A673 (cell line): ENCODE measurements at regions not wholly inside any gene's neighbourhood (a gene's known extent, or its start where the extent isn't known, plus 50 kb on each side); places are given as distances from the start of the nearest gene placed in this dataset.

Experiments used
- BruUV-seq: library from RNA; stranded (reverse); fragments of 400-500 nt; replicated peaks from 2 replicates; lab custom pipeline; 2021; lab: Mats Ljungman, UMichigan
- CTCF ChIA-PET: fragments of 300-600 bp; sonication (Branson Sonifier 250); formaldehyde crosslinking; loops from one replicate; lab custom pipeline; 2022; ENCODE audit warnings: antibody characterized with exemption; lab: Charles Lee
- POLR2A ChIA-PET: fragments of 300-600 bp; sonication (Branson Sonifier 250); formaldehyde crosslinking; loops from one replicate; lab custom pipeline; 2022; ENCODE audit warnings: antibody characterized with exemption; ENCODE audit not compliant: low non-redundant PET; lab: Charles Lee
- DNase-seq: peaks from one replicate; pipeline ENCODE4 v3.0.0-alpha.2; 2015; ENCODE audit warnings: low spot score
- H3K27ac ChIP-seq: fragments of 200-600 bp; sonication (generic); 2 replicates; pipeline ENCODE4 v1.5.1; 2016; ENCODE audit warnings: mixed run types, low read depth, mild to moderate bottlenecking, mixed read lengths, antibody characterized with exemption, low read length; ENCODE audit not compliant: poor library complexity, severe bottlenecking
- H3K27me3 ChIP-seq: fragments of 200-600 bp; sonication (generic); replicated peaks from 2 replicates; pipeline ENCODE4 v1.6.1; 2017; ENCODE audit warnings: mixed run types, low read depth, mild to moderate bottlenecking, mixed read lengths, antibody characterized with exemption, low read length; ENCODE audit not compliant: insufficient read depth, poor library complexity
- H3K36me3 ChIP-seq: fragments of 200-600 bp; sonication (generic); 2 replicates; pipeline ENCODE4 v1.6.1; 2016; ENCODE audit warnings: mixed run types, mild to moderate bottlenecking, mixed read lengths, antibody characterized with exemption, low read length; ENCODE audit not compliant: insufficient read depth, poor library complexity, severe bottlenecking
- H3K4me1 ChIP-seq: fragments of 200-600 bp; sonication (generic); 2 replicates; pipeline ENCODE4 v1.6.1; 2017; ENCODE audit warnings: mixed run types, mild to moderate bottlenecking, mixed read lengths, antibody characterized with exemption, low read length; ENCODE audit not compliant: insufficient read depth, poor library complexity, severe bottlenecking
- H3K4me3 ChIP-seq: fragments of 200-600 bp; sonication (generic); 2 replicates; pipeline ENCODE4 v1.5.1; 2016; ENCODE audit warnings: low read depth, mixed run types, mild to moderate bottlenecking, mixed read lengths, low read length; ENCODE audit not compliant: poor library complexity, severe bottlenecking
- H3K9me3 ChIP-seq: fragments of 200-600 bp; sonication (generic); 2 replicates; pipeline ENCODE4 v1.6.1; 2016; ENCODE audit warnings: mixed run types, low read depth, mild to moderate bottlenecking, mixed read lengths, antibody characterized with exemption, low read length; ENCODE audit not compliant: poor library complexity, severe bottlenecking
- CTCF ChIP-seq: fragments of 300-800, 200-600 bp; sonication (generic); conservative IDR thresholded peaks from 2 replicates; pipeline ENCODE4 v1.5.1; 2017; ENCODE audit warnings: low read depth, mild to moderate bottlenecking, antibody characterized with exemption, low read length, moderate library complexity, mixed read lengths
- EZH2 ChIP-seq: fragments of 200-600 bp; sonication (generic); IDR thresholded peaks from 2 replicates; pipeline ENCODE4 v1.6.1; 2017; ENCODE audit warnings: borderline replicate concordance, low read depth, mild to moderate bottlenecking, mixed read lengths, antibody characterized with exemption, low read length; ENCODE audit not compliant: poor library complexity, severe bottlenecking
- intact Hi-C: fragments of 100-400 bp; cut with micrococcal nuclease; formaldehyde crosslinking; loops from one replicate; pipeline ENCODE4 v1.10.0; 2022; ENCODE audit not compliant: unreplicated experiment

DNA sequence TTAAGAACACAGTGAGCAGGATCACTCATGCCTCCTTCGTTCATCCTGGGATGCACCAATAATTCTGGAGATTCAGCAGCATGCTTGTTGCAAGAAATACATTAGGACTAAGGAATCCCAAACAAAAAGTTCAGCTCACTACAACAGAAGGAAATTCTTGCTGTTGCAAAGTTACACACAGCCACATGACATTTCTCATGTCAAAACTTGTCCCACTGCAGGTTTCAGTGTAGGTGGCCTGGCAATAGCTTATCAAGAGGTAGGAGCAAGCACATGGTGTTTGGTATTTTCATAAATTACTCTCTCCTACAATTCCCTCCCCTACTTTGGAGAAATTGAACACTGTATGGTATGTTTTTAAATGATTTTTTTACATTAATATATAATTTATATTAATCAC is 399.6 kb upstream of the EPHA3 start:
- Histone ChIP-seq H3K36me3 (no peaks in the 10 kb centered on the region), H3K4me1 (peaks cover 23% of the 10 kb centered on the region), H3K27ac (no peak overlapping the region), H3K27me3 (no peaks in the 10 kb centered on the region), H3K4me3 (no peak overlapping the region), H3K9me3 (no peaks in the 10 kb centered on the region)
- DNase-seq = no peak
- no TSS peak for BruUV-seq
- intact Hi-C loops = loop anchor here (5.0 to 10.0 kb wide), 2 partner anchors 389 to 1147 kb away; no protein-coding TSS in a partner anchor
- TF ChIP-seq EZH2 = no peak
- TF ChIP-seq CTCF = no peak
- POLR2A ChIA-PET = interaction anchor here (0.6 kb wide), 1 partner anchor 488 kb away, joined by 6 read pairs; no protein-coding TSS in a partner anchor
- CTCF ChIA-PET = no interaction called here

DNA sequence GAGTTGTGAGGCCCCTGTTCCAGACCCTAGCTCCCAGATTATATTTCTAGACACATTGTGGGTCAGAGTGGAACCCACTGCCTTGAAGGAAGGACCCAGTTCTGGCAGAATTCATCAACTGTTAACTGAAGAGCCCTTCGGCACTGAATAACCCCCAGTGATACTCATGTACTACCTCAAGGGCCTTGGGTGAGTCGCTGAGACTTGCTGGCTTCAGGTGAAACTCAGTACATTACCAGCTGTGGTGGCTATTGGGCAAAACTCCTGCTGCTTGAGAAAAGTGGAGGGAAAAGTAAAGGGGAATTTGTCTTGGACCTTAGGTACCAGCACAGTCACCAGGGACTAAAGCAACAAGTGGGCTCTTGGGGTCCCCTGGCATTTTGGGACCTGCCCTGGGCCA is 394.9 kb upstream of the EPHA3 start:
- intact Hi-C loops = no loop called here
- BruUV-seq = no TSS peak
- Histone ChIP-seq H3K4me3 (no peak overlapping the region), H3K4me1 (no peaks in the 10 kb centered on the region), H3K9me3 (no peaks in the 10 kb centered on the region), H3K36me3 (no peaks in the 10 kb centered on the region), H3K27me3 (no peaks in the 10 kb centered on the region), H3K27ac (no peak overlapping the region)
- POLR2A ChIA-PET = no interaction called here
- TF ChIP-seq EZH2 (no peak), CTCF (no peak)
- CTCF ChIA-PET = no interaction called here
- no peak for DNase-seq

GRCh38 chr3:88713233-88713691 is 394.2 kb upstream of the EPHA3 start:
- ChIA-PET CTCF (no interaction called here), POLR2A (no interaction called here)
- TF ChIP-seq CTCF = no peak
- TF ChIP-seq EZH2 = no peak
- H3K4me3 ChIP-seq = no peak overlapping the region
- intact Hi-C loops = no loop called here
- H3K36me3 ChIP-seq = no peaks in the 10 kb centered on the region
- H3K27ac ChIP-seq = no peak overlapping the region
- H3K9me3 ChIP-seq = no peaks in the 10 kb centered on the region
- H3K27me3 ChIP-seq = no peaks in the 10 kb centered on the region
- DNase-seq = no peak
- BruUV-seq = no TSS peak
- H3K4me1 ChIP-seq = no peaks in the 10 kb centered on the region
